ENCODE measurements at regions not wholly inside any gene's neighbourhood (a gene's known extent, or its start where the extent isn't known, plus 50 kb on each side); places are given as distances from the start of the nearest gene placed in this dataset.

GRCh38 chr5:105506692-105507277 lies 1944.2 kb upstream of the NUDT12 start:
- ChIA-PET POLR2A (no interaction called here), CTCF (interaction anchor here (1.3 kb wide), 1 partner anchor 1160 kb away, joined by 4 read pairs; no protein-coding TSS in a partner anchor)
- Histone ChIP-seq H3K4me1 (ENCODE audit: control insufficient read depth, extremely low read depth, insufficient read depth, low read length) (no peaks in the 10 kb centered on the region), H3K36me3 (ENCODE audit: control insufficient read depth in 2 of 2, extremely low read depth in 1 of 2, insufficient read depth in 2 of 2, low read length in 2 of 2) (no peaks in the 10 kb centered on the region), H3K27me3 (ENCODE audit: control insufficient read depth in 2 of 2, insufficient read depth in 2 of 2, low read length in 2 of 2) (no peaks in the 10 kb centered on the region), H3K9ac (replicated peaks; ENCODE audit: extremely low read depth, insufficient read depth, low read length) (no peak overlapping the region), H3K79me2 (ENCODE audit: control insufficient read depth, insufficient read depth, low read length) (no peaks in the 10 kb centered on the region), H3K9me3 (replicated peaks; ENCODE audit: control insufficient read depth, insufficient read depth, low read length) (no peaks in the 10 kb centered on the region), H2AFZ (ENCODE audit: low read depth, low read length) (no peak overlapping the region), H4K20me1 (replicated peaks; ENCODE audit: control insufficient read depth, extremely low read depth, insufficient read depth, low read length) (no peaks in the 10 kb centered on the region), H3K9me1 (replicated peaks; ENCODE audit: control insufficient read depth, extremely low read depth, insufficient read depth, low read length) (no peaks in the 10 kb centered on the region), H3K4me3 (replicated peaks in 1 of 3; ENCODE audit: insufficient read depth in 1 of 3, low read depth in 1 of 3, low read length in 3 of 3) (no peak overlapping the region), H3K27ac (ENCODE audit: insufficient read depth, low read depth, low read length) (no peak overlapping the region), H3K4me2 (ENCODE audit: insufficient read depth, low read length) (no peak overlapping the region)
- intact Hi-C loops (cut with micrococcal nuclease) (loop anchor here (2.0 kb wide), 1 partner anchor 616 kb away; no protein-coding TSS in a partner anchor), dilution Hi-C loops (cut with MboI; ENCODE audit: extremely low pct_ligation_motif_present, low sequenced_read_pairs) (no loop called here)
- peak; percentile 24 for DNase-seq (ENCODE audit: low read depth, low spot score)
- TF ChIP-seq GATA2 (IDR thresholded peaks at IDR 0.05; ENCODE audit: insufficient read depth, insufficient read length, low read depth, low read length) (no peak), EZH2 (IDR thresholded peaks at IDR 0.05; ENCODE audit: borderline replicate concordance, low read depth, low read length, severe bottlenecking) (no peak), FOS (IDR thresholded peaks at IDR 0.05; ENCODE audit: borderline replicate concordance, insufficient read depth, low read length) (no peak), POLR2A (IDR thresholded peaks at IDR 0.05; ENCODE audit: low read depth, low read length) (no peak), CTCF (IDR thresholded peaks at IDR 0.05; ENCODE audit: extremely low read depth in 1 of 2, insufficient read depth in 1 of 2, low read depth in 1 of 2, low read length in 2 of 2) (peak; percentile 23 to 58)
- peak; percentile 57 for FAIRE-seq
- BruUV-seq (replicated peaks): no TSS peak

GRCh38 chr5:105503950-105504349 lies 1941.4 kb upstream of the NUDT12 start:
- no TSS peak for BruUV-seq (replicated peaks)
- Histone ChIP-seq H3K4me2 (ENCODE audit: insufficient read depth, low read length) (no peak overlapping the region), H2AFZ (ENCODE audit: low read depth, low read length) (no peak overlapping the region), H3K4me3 (replicated peaks in 1 of 3; ENCODE audit: insufficient read depth in 1 of 3, low read depth in 1 of 3, low read length in 3 of 3) (no peak overlapping the region), H3K36me3 (ENCODE audit: control insufficient read depth in 2 of 2, extremely low read depth in 1 of 2, insufficient read depth in 2 of 2, low read length in 2 of 2) (no peaks in the 10 kb centered on the region), H3K27me3 (ENCODE audit: control insufficient read depth in 2 of 2, insufficient read depth in 2 of 2, low read length in 2 of 2) (no peaks in the 10 kb centered on the region), H3K27ac (ENCODE audit: insufficient read depth, low read depth, low read length) (no peak overlapping the region), H3K9me1 (replicated peaks; ENCODE audit: control insufficient read depth, extremely low read depth, insufficient read depth, low read length) (no peaks in the 10 kb centered on the region), H4K20me1 (replicated peaks; ENCODE audit: control insufficient read depth, extremely low read depth, insufficient read depth, low read length) (no peaks in the 10 kb centered on the region), H3K4me1 (ENCODE audit: control insufficient read depth, extremely low read depth, insufficient read depth, low read length) (no peaks in the 10 kb centered on the region), H3K9ac (replicated peaks; ENCODE audit: extremely low read depth, insufficient read depth, low read length) (no peak overlapping the region), H3K79me2 (ENCODE audit: control insufficient read depth, insufficient read depth, low read length) (no peaks in the 10 kb centered on the region), H3K9me3 (replicated peaks; ENCODE audit: control insufficient read depth, insufficient read depth, low read length) (no peaks in the 10 kb centered on the region)
- intact Hi-C loops (cut with micrococcal nuclease) (no loop called here), dilution Hi-C loops (cut with MboI; ENCODE audit: extremely low pct_ligation_motif_present, low sequenced_read_pairs) (no loop called here)
- DNase-seq (ENCODE audit: low read depth, low spot score) (no peak), FAIRE-seq (no peak)
- CTCF ChIA-PET: no interaction called here
- POLR2A ChIA-PET: no interaction called here
- TF ChIP-seq EZH2 (IDR thresholded peaks at IDR 0.05; ENCODE audit: borderline replicate concordance, low read depth, low read length, severe bottlenecking) (no peak), GATA2 (IDR thresholded peaks at IDR 0.05; ENCODE audit: insufficient read depth, insufficient read length, low read depth, low read length) (no peak), JUN (IDR thresholded peaks at IDR 0.05; ENCODE audit: borderline replicate concordance, insufficient read depth, insufficient read length, low read depth) (no peak), POLR2AphosphoS5 (IDR thresholded peaks at IDR 0.05; ENCODE audit: insufficient read depth, low read depth, low read length) (no peak), MYC (IDR thresholded peaks at IDR 0.05; ENCODE audit: low read depth, low read length) (no peak), POLR2A (IDR thresholded peaks at IDR 0.05; ENCODE audit: low read depth, low read length) (no peak), CTCF (IDR thresholded peaks at IDR 0.05; ENCODE audit: extremely low read depth in 1 of 2, insufficient read depth in 1 of 2, low read depth in 1 of 2, low read length in 2 of 2) (no peak), FOS (IDR thresholded peaks at IDR 0.05; ENCODE audit: borderline replicate concordance, insufficient read depth, low read length) (no peak), MAX (IDR thresholded peaks at IDR 0.05; ENCODE audit: insufficient read depth, insufficient read length) (no peak)

Data from endothelial cell of umbilical vein (primary cell).